Activated B cell treated with CpG ODN at 0.5 μM for 24 hours (primary cell): ENCODE measurements at regions not wholly inside any gene's neighbourhood (a gene's known extent, or its start where the extent isn't known, plus 50 kb on each side); places are given as distances from the start of the nearest gene placed in this dataset.

Experiments used
- ATAC-seq: fragments of 200-7000 bp; cut with Tn5 transposase; one replicate; pipeline ENCODE4 v1.10.0; 2021; ENCODE audit warnings: low read depth, mild to moderate bottlenecking, moderate library complexity
- CTCF ChIA-PET: fragments of 350-600 bp; sonication (Branson Sonifier 250); formaldehyde crosslinking; loops from one replicate; lab custom pipeline; 2021; ENCODE audit warnings: antibody characterized with exemption; lab: Charles Lee
- POLR2A ChIA-PET: fragments of 350-600 bp; sonication (Branson Sonifier 250); formaldehyde crosslinking; loops from one replicate; lab custom pipeline; 2021; ENCODE audit warnings: antibody characterized with exemption; lab: Charles Lee
- DNase-seq: peaks from one replicate; pipeline ENCODE4 v3.0.0; 2022
- H3K27ac Mint-ChIP-seq: one replicate; pipeline ENCODE4 v1.8.0; 2020; ENCODE audit warnings: mixed read lengths
- H3K27me3 Mint-ChIP-seq: one replicate; pipeline ENCODE4 v1.8.0; 2021; ENCODE audit warnings: mixed read lengths
- H3K36me3 Mint-ChIP-seq: one replicate; pipeline ENCODE4 v1.8.0; 2021; ENCODE audit warnings: low read depth, mixed read lengths
- H3K4me1 Mint-ChIP-seq: one replicate; pipeline ENCODE4 v1.8.0; 2021; ENCODE audit warnings: mixed read lengths
- H3K4me3 Mint-ChIP-seq: one replicate; pipeline ENCODE4 v1.8.0; 2020; ENCODE audit warnings: mild to moderate bottlenecking, mixed read lengths
- H3K9me3 Mint-ChIP-seq: one replicate; pipeline ENCODE4 v1.8.0; 2020; ENCODE audit warnings: mixed read lengths
- intact Hi-C: fragments of 100-400 bp; cut with micrococcal nuclease; formaldehyde crosslinking; loops from one replicate; pipeline ENCODE4 v1.15.1; 2024
- TF ChIP-seq, protein P1 (sequence below): fragments of 200-600 bp; IDR thresholded peaks from one replicate; pipeline ENCODE4 v1.8.0; 2022; ENCODE audit warnings: antibody characterized with exemption, mild to moderate bottlenecking

DNA sequence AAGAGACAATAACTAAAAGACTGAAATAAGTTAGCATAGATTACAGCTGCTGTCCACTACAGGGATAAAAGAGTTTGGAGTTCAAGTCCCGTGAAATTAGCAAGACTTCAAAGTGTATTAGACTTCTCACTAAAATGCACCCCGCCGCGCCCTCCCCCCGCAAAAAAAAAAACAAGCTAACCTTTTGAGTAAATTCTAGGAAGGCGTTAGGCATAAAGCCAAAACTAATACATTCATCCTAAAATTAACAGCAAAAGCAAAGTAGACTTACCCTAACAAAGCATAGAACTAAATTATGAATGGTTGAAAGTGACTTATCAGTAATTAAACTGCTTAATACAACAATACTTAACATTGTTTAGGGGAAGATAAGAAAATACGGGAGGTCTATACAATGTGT, 581.0 kb upstream of the CHORDC1 start:
- no peaks in the 10 kb centered on the region for H3K27me3 Mint-ChIP-seq
- H3K27ac Mint-ChIP-seq, result no peak overlapping the region
- no peaks in the 10 kb centered on the region for H3K36me3 Mint-ChIP-seq
- no peaks in the 10 kb centered on the region for H3K4me1 Mint-ChIP-seq
- ChIA-PET POLR2A (no interaction called here), CTCF (no interaction called here)
- TF ChIP-seq, protein P1, sequence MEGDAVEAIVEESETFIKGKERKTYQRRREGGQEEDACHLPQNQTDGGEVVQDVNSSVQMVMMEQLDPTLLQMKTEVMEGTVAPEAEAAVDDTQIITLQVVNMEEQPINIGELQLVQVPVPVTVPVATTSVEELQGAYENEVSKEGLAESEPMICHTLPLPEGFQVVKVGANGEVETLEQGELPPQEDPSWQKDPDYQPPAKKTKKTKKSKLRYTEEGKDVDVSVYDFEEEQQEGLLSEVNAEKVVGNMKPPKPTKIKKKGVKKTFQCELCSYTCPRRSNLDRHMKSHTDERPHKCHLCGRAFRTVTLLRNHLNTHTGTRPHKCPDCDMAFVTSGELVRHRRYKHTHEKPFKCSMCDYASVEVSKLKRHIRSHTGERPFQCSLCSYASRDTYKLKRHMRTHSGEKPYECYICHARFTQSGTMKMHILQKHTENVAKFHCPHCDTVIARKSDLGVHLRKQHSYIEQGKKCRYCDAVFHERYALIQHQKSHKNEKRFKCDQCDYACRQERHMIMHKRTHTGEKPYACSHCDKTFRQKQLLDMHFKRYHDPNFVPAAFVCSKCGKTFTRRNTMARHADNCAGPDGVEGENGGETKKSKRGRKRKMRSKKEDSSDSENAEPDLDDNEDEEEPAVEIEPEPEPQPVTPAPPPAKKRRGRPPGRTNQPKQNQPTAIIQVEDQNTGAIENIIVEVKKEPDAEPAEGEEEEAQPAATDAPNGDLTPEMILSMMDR, result no peak
- intact Hi-C loops, result no loop called here
- peaks cover 1% of the 10 kb centered on the region for H3K9me3 Mint-ChIP-seq
- no peak overlapping the region for H3K4me3 Mint-ChIP-seq
- no peak for ATAC-seq
- no peak for DNase-seq

DNA sequence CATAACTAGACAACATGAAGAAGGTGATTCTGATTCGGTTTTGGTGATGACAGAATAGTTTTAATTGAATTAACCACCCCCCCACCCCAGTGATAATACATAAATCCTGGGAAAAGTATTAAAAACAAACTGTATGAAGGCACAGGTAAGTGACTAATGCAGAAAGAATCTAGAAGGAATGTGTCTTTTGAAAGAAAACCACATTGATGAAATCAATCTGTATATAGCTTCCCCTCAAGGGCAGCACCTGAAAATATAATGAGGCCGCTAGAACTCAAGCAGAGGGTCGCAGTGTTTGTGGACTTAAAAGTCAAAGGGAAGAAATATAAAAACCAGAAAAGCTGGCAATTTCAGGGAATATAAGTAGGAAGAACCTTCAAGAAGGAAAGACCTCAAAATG, 580.5 kb upstream of the CHORDC1 start:
- ChIA-PET POLR2A (no interaction called here), CTCF (no interaction called here)
- Mint-ChIP-seq H3K4me1 (no peaks in the 10 kb centered on the region), H3K4me3 (no peak overlapping the region), H3K36me3 (no peaks in the 10 kb centered on the region), H3K9me3 (peaks cover 1% of the 10 kb centered on the region), H3K27me3 (no peaks in the 10 kb centered on the region), H3K27ac (no peak overlapping the region)
- DNase-seq (no peak), ATAC-seq (no peak)
- TF ChIP-seq, protein P1, result no peak
- intact Hi-C loops, result no loop called here

DNA sequence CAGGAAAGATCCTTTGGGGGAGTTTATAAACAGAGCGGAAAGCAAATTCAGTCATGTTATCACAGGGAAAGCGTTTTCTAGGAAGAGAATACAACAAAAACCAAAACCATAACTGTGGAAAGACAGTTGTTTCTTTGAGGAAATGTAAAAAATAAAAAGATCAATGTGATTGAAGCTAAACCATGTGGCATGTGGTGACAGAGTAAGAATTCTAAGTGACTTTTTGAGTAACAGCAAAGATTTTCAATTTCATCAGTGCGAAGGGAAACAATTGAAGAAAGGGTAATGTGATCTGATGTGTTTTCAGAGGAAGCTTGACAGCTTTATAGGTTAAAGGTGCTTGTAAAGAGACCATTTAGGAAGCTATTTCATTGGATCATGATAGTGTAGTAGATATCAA, 575.9 kb upstream of the CHORDC1 start:
- TF ChIP-seq, protein P1, result no peak
- no peak for DNase-seq
- Mint-ChIP-seq H3K36me3 (no peaks in the 10 kb centered on the region), H3K27me3 (no peaks in the 10 kb centered on the region), H3K27ac (no peak overlapping the region), H3K9me3 (peaks cover 2% of the 10 kb centered on the region), H3K4me3 (no peak overlapping the region), H3K4me1 (no peaks in the 10 kb centered on the region)
- CTCF ChIA-PET, result no interaction called here
- ATAC-seq, result no peak
- intact Hi-C loops, result no loop called here
- POLR2A ChIA-PET, result no interaction called here

DNA sequence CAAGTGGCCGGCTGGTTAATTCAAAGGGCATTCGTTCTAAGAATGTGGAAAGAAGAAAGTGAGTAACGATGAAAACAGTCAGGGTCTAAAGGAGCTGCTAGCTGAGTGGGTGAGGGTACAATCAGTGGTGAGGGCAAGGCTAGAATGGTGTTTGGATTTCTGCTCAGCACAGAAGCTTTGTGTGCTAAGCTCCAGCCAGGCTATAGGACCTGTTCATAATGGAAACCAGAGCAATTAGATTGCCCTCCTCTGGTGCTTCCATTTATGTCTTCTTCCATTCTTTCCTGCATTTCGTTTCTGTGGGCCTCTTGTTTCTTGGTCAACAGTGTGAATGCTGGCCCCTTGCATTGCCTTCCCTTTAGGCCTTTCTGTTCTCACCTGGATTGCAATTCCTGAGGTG, 572.9 kb upstream of the CHORDC1 start:
- Mint-ChIP-seq H3K27ac (no peak overlapping the region), H3K4me1 (no peaks in the 10 kb centered on the region), H3K4me3 (no peak overlapping the region), H3K9me3 (peaks cover 6% of the 10 kb centered on the region), H3K36me3 (no peaks in the 10 kb centered on the region), H3K27me3 (no peaks in the 10 kb centered on the region)
- ChIA-PET POLR2A (no interaction called here), CTCF (no interaction called here)
- intact Hi-C loops, result no loop called here
- TF ChIP-seq, protein P1, result no peak
- ATAC-seq (no peak), DNase-seq (no peak)

DNA sequence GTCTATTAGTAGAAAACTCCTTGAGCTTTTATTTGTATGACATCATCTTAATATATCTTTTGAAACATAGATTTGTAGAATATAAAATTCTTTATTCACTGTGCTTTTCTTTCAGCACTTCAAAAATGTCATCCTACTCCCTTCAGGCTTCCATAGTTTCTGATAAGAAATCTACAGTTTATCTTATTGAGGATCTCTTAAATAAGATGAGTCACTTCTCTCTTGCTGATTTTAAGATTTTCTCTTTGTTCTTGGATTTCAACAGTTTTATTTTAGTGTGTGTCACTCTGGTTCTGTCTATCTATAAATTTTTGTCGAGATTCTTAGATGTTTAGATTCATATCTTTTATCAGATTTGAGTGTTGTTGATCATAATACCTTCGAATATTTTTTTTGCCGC, 566.1 kb upstream of the CHORDC1 start:
- TF ChIP-seq, protein P1, result no peak
- H3K4me3 Mint-ChIP-seq, result no peak overlapping the region
- ChIA-PET POLR2A (no interaction called here), CTCF (no interaction called here)
- no peaks in the 10 kb centered on the region for H3K27me3 Mint-ChIP-seq
- H3K27ac Mint-ChIP-seq, result no peak overlapping the region
- no peaks in the 10 kb centered on the region for H3K4me1 Mint-ChIP-seq
- intact Hi-C loops, result no loop called here
- peaks cover 17% of the 10 kb centered on the region for H3K9me3 Mint-ChIP-seq
- DNase-seq (no peak), ATAC-seq (no peak)
- no peaks in the 10 kb centered on the region for H3K36me3 Mint-ChIP-seq
